D341Med (cell line): ENCODE measurements at regions not wholly inside any gene's neighbourhood (a gene's known extent, or its start where the extent isn't known, plus 50 kb on each side); places are given as distances from the start of the nearest gene placed in this dataset.

Source experiments
- DNase-seq: peaks from one replicate; pipeline ENCODE4 v3.0.0; 2012; ENCODE audit warnings: low spot score

- DNase-seq: no peak
Observed at GRCh38 chr11:95306801-95307200, 75.8 kb upstream of the SESN3 start.

GRCh38 chr11:95306123-95306522 is 75.1 kb upstream of the SESN3 start:
- no peak for DNase-seq

GRCh38 chr11:95305705-95306104 is 74.7 kb upstream of the SESN3 start:
- no peak for DNase-seq

- no peak for DNase-seq
Observed at GRCh38 chr11:95304777-95305176, 73.8 kb upstream of the SESN3 start.

- no peak for DNase-seq
Observed at GRCh38 chr11:95302211-95302610, 71.2 kb upstream of the SESN3 start.

- DNase-seq: no peak
Observed at GRCh38 chr11:95301474-95301873, 70.5 kb upstream of the SESN3 start.

GRCh38 chr11:95299078-95299679 is 68.2 kb upstream of the SESN3 start:
- no peak for DNase-seq

- no peak for DNase-seq
Observed at GRCh38 chr11:95297680-95298452, 66.9 kb upstream of the SESN3 start.

- no peak for DNase-seq
Observed at GRCh38 chr11:95296621-95297025, 65.6 kb upstream of the SESN3 start.

- DNase-seq: no peak
Observed at GRCh38 chr11:95296165-95296564, 65.2 kb upstream of the SESN3 start.

- no peak for DNase-seq
Observed at GRCh38 chr11:95295382-95296149, 64.6 kb upstream of the SESN3 start.

- no peak for DNase-seq
Observed at GRCh38 chr11:95294701-95295100, 63.7 kb upstream of the SESN3 start.

GRCh38 chr11:95293116-95293515 is 62.1 kb upstream of the SESN3 start:
- DNase-seq: no peak

GRCh38 chr11:95291946-95292345 is 60.9 kb upstream of the SESN3 start:
- DNase-seq: no peak

GRCh38 chr11:95289378-95290101 is 58.5 kb upstream of the SESN3 start:
- DNase-seq: no peak

- DNase-seq: no peak
Observed at GRCh38 chr11:95284057-95285052, 53.4 kb upstream of the SESN3 start.

GRCh38 chr11:95283650-95284049 is 52.6 kb upstream of the SESN3 start:
- DNase-seq: no peak

- DNase-seq: no peak
Observed at GRCh38 chr11:95283146-95283545, 52.1 kb upstream of the SESN3 start.

GRCh38 chr11:95282291-95282751 is 51.3 kb upstream of the SESN3 start:
- DNase-seq: no peak
